Thymus (tissue), 11 donors: ENCODE measurements at regions not wholly inside any gene's neighbourhood (a gene's known extent, or its start where the extent isn't known, plus 50 kb on each side); places are given as distances from the start of the nearest gene placed in this dataset.

Experiments used
- DNase-seq, 9 donors: peaks; one replicate each; pipeline ENCODE4 v3.0.0-alpha.2; 2013; ENCODE audit warnings: low spot score in 9 of 9, low read depth in 6 of 9, missing footprints in 1 of 9
- H3K27ac ChIP-seq, 2 donors: one replicate each; pipeline ENCODE4 v1.5.1; 2013; ENCODE audit warnings: control low read depth in 1 of 2, low read depth in 1 of 2, low read length in 1 of 2, mild to moderate bottlenecking in 1 of 2, moderate library complexity in 1 of 2
- H3K27me3 ChIP-seq, 2 donors: one replicate each; pipeline ENCODE4 v1.5.1; 2013; ENCODE audit warnings: low read length in 1 of 2; ENCODE audit not compliant: control insufficient read depth in 2 of 2, insufficient read depth in 1 of 2
- H3K36me3 ChIP-seq, 2 donors: one replicate each; pipeline ENCODE4 v1.5.1; 2013; ENCODE audit warnings: low read length in 1 of 2, mild to moderate bottlenecking in 1 of 2, moderate library complexity in 1 of 2; ENCODE audit not compliant: control insufficient read depth in 2 of 2, insufficient read depth in 2 of 2
- H3K4me1 ChIP-seq, 2 donors: one replicate each; pipeline ENCODE4 v1.5.1; 2013; ENCODE audit warnings: low read length in 2 of 2; ENCODE audit not compliant: control insufficient read depth in 2 of 2, insufficient read depth in 2 of 2
- H3K4me3 ChIP-seq, 2 donors: one replicate each; pipeline ENCODE4 v1.5.1; 2013; ENCODE audit warnings: low read length in 2 of 2, control low read depth in 1 of 2, mild to moderate bottlenecking in 1 of 2
- H3K9me3 ChIP-seq, 2 donors: one replicate each; pipeline ENCODE4 v1.5.1; 2013; ENCODE audit warnings: low read length in 1 of 2, mild to moderate bottlenecking in 1 of 2; ENCODE audit not compliant: control insufficient read depth in 2 of 2, insufficient read depth in 1 of 2
- WGBS: extraction: QIAGEN DNeasy Blood & Tissue Kit; methylation state at CpG from one replicate; pipeline ENCODE4 v1.1.7; 2013; 5-methylcytosine and 5-hydroxymethylcytosine counted together
- donor health status: healthy.

DNA sequence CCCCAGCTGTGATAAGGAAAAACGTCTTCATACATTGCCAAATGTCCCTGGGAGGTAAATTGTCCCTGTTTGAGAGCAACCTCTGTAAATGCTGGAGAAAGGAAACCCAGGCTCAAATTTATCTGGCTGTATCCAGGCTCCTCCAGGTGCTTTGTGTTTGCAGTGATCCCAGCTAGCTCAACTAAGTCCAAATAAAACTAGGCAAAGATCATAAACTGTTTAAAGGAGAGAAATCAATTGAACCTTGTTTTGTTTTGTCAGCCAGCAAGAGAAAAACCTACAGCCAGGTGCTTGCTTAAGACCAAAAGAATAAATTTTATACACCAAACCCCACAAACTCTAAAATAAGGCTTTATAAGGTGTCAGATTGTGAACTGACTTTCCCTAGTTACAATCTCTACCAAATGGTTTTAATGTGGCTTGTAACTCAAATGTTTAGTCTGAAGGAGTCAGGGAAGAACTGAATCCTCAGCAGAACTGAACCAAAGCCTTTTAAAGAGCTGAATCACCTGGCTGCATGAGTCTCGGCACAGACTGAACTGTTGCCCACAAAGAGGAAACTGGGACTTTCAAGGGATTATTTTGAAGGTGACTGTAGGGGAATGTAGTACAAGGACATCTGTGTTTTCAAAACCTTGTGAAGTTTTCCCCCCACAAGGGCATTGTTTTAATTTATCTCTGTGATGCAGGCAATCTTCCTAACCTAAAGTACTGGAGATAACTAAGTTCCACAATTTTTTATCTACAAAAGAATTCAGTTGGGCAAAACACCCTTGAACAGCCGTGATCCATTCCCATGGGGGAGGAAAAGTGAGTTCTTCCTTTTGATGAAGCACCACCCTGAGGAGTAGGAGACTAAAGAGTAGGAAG lies 201.7 kb upstream of the TARS1 start:
- H3K4me1 ChIP-seq: peaks cover 8 to 25% of the 10 kb centered on the region in 2 donors
- no peaks in the 10 kb centered on the region for H3K36me3 ChIP-seq
- H3K9me3 ChIP-seq: no peaks in the 10 kb centered on the region
- H3K27ac ChIP-seq: no peak overlapping the region
- H3K27me3 ChIP-seq: no peaks in the 10 kb centered on the region
- peak in 1 of 9 donors; percentile 26 for DNase-seq
- 25% methylated on average over 3 of the region's 3 CpGs for WGBS
- no peak overlapping the region for H3K4me3 ChIP-seq

DNA sequence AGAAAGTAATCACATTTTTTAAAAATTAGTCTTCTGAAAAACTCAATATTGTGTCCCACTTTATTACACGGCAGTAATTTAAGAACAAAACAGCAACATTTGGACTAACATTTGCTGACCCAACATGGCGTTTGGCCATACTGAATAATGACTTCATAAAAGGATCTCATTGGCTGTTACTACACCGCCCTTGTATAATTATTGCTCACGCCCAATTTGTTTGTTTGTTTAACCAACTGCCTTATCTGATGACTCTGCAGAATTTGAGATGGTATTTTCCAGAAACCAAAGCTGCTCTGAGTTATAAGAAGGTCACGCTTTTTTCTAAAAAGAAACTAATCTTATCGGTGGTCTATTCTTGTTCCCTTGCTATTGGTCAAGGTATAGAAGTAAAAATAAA lies 200.2 kb upstream of the TARS1 start:
- Histone ChIP-seq H3K4me1 (peaks cover 4 to 19% of the 10 kb centered on the region in 2 donors), H3K27ac (no peak overlapping the region), H3K4me3 (no peak overlapping the region), H3K9me3 (no peaks in the 10 kb centered on the region), H3K27me3 (no peaks in the 10 kb centered on the region), H3K36me3 (no peaks in the 10 kb centered on the region)
- WGBS: 95% methylated on average over 6 of the region's 6 CpGs
- DNase-seq: no peak

DNA sequence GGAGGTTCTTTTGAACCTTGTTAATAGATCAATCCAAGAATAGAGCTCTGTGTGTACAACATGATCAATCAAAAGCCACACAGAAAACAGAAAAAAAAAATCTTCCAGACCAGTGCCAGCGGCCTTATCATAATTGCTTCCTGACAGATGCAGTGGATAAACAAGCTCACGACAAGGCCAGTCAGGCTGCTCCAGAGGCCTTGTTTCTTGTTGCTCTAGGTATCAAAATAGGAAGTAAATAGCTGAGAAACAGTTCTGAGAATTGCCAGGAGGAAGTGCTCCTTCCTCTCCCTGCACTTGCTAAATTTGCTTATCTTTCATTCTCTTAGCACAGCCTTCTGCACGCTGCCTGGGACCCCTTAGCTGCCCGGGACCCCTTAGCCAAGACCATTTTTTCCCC lies 199.0 kb upstream of the TARS1 start:
- Histone ChIP-seq H3K4me1 (peaks cover 2 to 15% of the 10 kb centered on the region in 2 donors), H3K27ac (no peak overlapping the region), H3K4me3 (no peak overlapping the region), H3K36me3 (no peaks in the 10 kb centered on the region), H3K27me3 (no peaks in the 10 kb centered on the region), H3K9me3 (no peaks in the 10 kb centered on the region)
- 10% methylated on average over 4 of the region's 4 CpGs for WGBS
- DNase-seq: peak in 1 of 9 donors; percentile 28

DNA sequence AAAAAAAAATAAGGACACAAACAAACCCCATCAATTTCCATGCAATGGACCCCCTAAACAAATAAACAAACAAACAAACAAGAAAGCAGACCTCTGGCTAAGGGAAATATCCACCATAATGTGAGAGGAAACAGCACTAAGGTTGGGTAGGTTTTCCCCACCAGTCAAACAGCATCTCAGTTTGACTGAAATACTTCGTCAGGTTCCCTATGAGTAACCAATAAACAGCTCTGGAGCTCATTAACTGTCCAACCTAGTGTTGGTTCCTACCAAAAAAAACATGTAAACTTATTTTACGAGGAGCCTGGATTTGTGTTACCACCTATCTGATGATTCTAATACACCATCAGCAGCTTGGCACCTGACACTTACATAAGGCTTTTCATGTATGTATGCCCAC lies 198.5 kb upstream of the TARS1 start:
- H3K36me3 ChIP-seq: no peaks in the 10 kb centered on the region

DNA sequence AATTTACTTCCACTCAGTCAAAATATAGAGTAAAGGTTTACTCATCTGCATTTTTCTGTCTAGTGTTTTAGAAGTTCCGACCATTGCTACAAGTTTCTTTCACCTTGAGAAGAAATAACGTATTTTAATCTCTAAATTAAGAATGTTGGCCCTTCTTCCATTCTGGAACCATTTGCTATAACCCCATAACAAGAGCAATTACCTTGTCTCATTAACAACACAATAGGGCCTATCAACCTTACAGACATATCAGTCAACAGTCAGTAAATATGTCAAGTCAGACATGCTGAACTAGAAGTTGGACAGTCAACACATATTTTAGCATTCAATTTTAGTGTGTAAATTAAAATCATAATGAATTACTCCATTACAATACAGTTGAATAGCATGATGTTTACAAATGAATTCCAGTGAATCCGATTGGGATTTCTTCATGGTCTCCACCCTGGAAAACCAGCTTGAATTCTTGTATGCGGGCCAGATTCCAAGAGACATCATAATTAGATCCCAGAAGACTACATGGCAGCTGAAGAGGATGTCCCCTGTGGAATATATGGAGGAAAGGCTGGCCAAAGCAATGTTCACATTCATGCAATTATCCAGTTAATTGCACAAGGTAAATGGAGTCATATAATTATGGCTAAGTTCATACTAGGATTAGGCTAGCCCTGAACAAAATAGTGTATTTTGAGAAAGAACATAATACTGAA lies 196.2 kb upstream of the TARS1 start:
- no peak for DNase-seq
- no peaks in the 10 kb centered on the region for H3K27me3 ChIP-seq
- no peak overlapping the region for H3K27ac ChIP-seq
- H3K36me3 ChIP-seq: no peaks in the 10 kb centered on the region
- no peaks in the 10 kb centered on the region for H3K9me3 ChIP-seq
- peaks cover 0 to 5% of the 10 kb centered on the region in 2 donors for H3K4me1 ChIP-seq
- 95% methylated on average over 4 of the region's 4 CpGs for WGBS
- no peak overlapping the region for H3K4me3 ChIP-seq

More for the DNA sequence above, 198.5 kb upstream of the TARS1 start:
- peaks cover 2 to 10% of the 10 kb centered on the region in 2 donors for H3K4me1 ChIP-seq
- no peaks in the 10 kb centered on the region for H3K9me3 ChIP-seq
- 92% methylated on average over 2 of the region's 2 CpGs for WGBS
- no peak overlapping the region for H3K27ac ChIP-seq
- H3K4me3 ChIP-seq: no peak overlapping the region
- no peak for DNase-seq
- H3K27me3 ChIP-seq: no peaks in the 10 kb centered on the region

DNA sequence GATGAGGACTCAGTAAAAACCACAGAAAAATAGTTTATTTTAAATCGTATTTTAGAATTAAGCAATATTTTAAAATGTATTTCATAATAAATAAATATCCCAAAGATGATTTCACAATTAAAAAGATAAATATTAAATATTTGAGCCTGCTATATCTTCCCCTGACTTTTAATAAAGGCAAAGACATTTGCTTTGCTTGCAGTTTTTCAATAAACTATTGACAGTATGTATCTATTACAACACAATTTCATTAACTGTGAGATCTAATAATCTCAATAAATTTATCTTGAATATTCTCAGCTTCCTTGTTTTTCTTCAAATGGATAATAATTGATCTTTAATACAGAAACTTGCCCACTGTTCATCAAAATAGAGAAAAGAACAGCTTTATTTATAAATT lies 186.2 kb upstream of the TARS1 start:
- WGBS: 99% methylated on average over 1 of the region's 1 CpG
- H3K4me1 ChIP-seq: no peaks in the 10 kb centered on the region

DNA sequence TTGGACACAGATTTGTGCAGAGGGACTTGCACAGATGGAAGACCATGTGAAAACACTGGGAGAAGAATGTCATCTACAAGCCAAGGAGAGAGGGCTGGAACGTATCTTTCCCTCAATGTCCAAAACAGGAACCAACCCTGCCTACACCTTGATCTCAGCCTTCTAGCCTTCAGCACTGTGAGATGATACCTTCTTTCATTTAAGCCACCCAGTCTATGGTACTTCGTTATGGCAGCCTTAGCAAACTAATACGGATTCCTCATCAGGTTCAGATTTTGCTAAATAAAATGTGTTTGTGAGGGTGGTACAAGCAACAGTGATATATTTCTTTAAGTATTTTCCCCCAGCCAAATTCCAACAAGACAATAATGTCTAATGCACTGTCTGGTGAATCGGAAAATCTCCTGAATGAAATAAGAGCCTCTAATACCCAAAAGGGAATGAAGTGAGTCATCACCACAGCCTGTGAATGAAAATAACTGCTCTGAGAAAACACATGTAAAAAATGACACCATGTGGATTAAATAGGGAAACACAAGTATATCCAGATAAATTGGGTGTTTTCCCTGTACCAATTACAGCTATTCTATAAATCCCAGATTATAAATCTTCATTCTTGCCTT lies 182.8 kb upstream of the TARS1 start:
- no peaks in the 10 kb centered on the region for H3K9me3 ChIP-seq
- H3K4me3 ChIP-seq: no peak overlapping the region
- H3K27ac ChIP-seq: no peak overlapping the region
- 95% methylated on average over 4 of the region's 4 CpGs for WGBS
- no peaks in the 10 kb centered on the region for H3K36me3 ChIP-seq
- DNase-seq: no peak
- no peaks in the 10 kb centered on the region for H3K27me3 ChIP-seq
- H3K4me1 ChIP-seq: no peaks in the 10 kb centered on the region

More for the DNA sequence above, 186.2 kb upstream of the TARS1 start:
- Histone ChIP-seq H3K27me3 (no peaks in the 10 kb centered on the region), H3K27ac (no peak overlapping the region), H3K36me3 (no peaks in the 10 kb centered on the region), H3K9me3 (no peaks in the 10 kb centered on the region), H3K4me3 (no peak overlapping the region)
- no peak for DNase-seq

DNA sequence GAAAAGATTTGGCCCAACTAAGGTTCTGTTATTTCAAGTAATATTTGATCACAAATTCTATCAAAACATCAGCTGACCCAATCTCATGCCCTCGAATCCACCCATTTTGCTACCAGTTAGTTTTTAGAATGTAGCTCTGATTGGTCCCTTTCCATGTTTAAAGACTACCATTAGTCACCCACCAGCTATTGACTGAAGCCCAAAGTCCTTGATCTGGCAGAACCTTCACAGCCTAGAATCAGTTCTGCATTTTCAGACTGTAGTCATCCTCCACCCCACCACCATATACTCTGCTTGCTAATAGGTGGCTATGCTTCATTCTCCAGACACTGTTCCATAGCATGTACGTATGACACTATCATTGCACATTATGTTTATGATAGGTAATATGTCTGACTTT lies 182.2 kb upstream of the TARS1 start:
- Histone ChIP-seq H3K36me3 (no peaks in the 10 kb centered on the region), H3K9me3 (no peaks in the 10 kb centered on the region), H3K4me3 (no peak overlapping the region), H3K4me1 (no peaks in the 10 kb centered on the region), H3K27me3 (no peaks in the 10 kb centered on the region), H3K27ac (no peak overlapping the region)
- over 99% methylated on average over 2 of the region's 2 CpGs for WGBS
- no peak for DNase-seq

DNA sequence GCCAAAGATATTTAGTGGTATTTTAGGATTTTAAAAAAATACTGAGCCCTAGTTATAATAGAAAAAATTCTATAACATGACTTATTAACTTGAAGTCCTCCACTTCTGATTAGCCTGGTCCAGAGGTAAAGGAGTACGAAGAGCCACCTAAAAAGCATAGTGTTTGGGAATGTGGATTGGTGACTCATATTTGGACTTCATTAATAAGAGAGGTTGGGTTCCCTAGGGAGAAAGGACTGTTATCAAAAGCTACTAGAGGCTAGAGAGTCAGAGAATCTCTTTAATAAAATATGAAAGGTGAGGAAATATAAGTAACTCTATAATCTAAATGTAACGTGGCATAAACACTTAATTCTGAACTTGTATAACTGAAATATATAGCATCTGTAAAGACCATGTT lies 180.7 kb upstream of the TARS1 start:
- Histone ChIP-seq H3K4me3 (no peak overlapping the region), H3K36me3 (no peaks in the 10 kb centered on the region), H3K4me1 (no peaks in the 10 kb centered on the region), H3K9me3 (no peaks in the 10 kb centered on the region), H3K27ac (no peak overlapping the region), H3K27me3 (no peaks in the 10 kb centered on the region)
- WGBS: 98% methylated on average over 2 of the region's 2 CpGs
- DNase-seq: no peak
